Liver (tissue), 7 donors: ENCODE measurements at regions not wholly inside any gene's neighbourhood (a gene's known extent, or its start where the extent isn't known, plus 50 kb on each side); places are given as distances from the start of the nearest gene placed in this dataset.
"Not testable (repeated sequence)": the region's sequence is repeated elsewhere in the genome, so short reads cannot be mapped to it uniquely, and the experiment has no call there.

Experiments used
- DNase-seq: peaks from one replicate; pipeline ENCODE4 v3.0.0-alpha.2; 2017; ENCODE audit warnings: low spot score
- H3K27ac ChIP-seq, 2 donors: one replicate each; pipeline ENCODE4 v1.7.0; 2013; ENCODE audit warnings: inconsistent platforms in 2 of 2, low read length in 2 of 2, control low read depth in 1 of 2, low read depth in 1 of 2, mild to moderate bottlenecking in 1 of 2
- H3K27me3 ChIP-seq, 4 donors: one replicate each; pipeline versions ENCODE4 v1.6.1 to v1.7.0; 2013; ENCODE audit warnings: low read length in 3 of 4, inconsistent platforms in 1 of 4, mild to moderate bottlenecking in 1 of 4, moderate library complexity in 1 of 4; ENCODE audit not compliant: control insufficient read depth in 4 of 4, insufficient read depth in 4 of 4
- H3K36me3 ChIP-seq, 4 donors: one replicate each; pipeline versions ENCODE4 v1.6.1 to v1.7.0; 2013; ENCODE audit warnings: low read length in 3 of 4, mild to moderate bottlenecking in 3 of 4, low read depth in 1 of 4, moderate library complexity in 1 of 4; ENCODE audit not compliant: control insufficient read depth in 4 of 4, insufficient read depth in 3 of 4
- H3K4me1 ChIP-seq, 4 donors: one replicate each; pipeline versions ENCODE4 v1.6.1 to v1.7.0; 2013; ENCODE audit warnings: low read length in 3 of 4, mild to moderate bottlenecking in 3 of 4, moderate library complexity in 1 of 4; ENCODE audit not compliant: control insufficient read depth in 4 of 4, insufficient read depth in 4 of 4
- H3K4me3 ChIP-seq, 3 donors: one replicate each; pipeline versions ENCODE4 v1.6.1 to v1.7.0; 2013; ENCODE audit warnings: low read length in 3 of 3, control low read depth in 1 of 3, low read depth in 1 of 3, mild to moderate bottlenecking in 1 of 3
- H3K9ac ChIP-seq, 2 donors: one replicate each; pipeline ENCODE4 v1.7.0; 2013; ENCODE audit warnings: low read length in 2 of 2, mild to moderate bottlenecking in 2 of 2, moderate library complexity in 2 of 2, control low read depth in 1 of 2, low read depth in 1 of 2
- H3K9me3 ChIP-seq, 4 donors: one replicate each; pipeline versions ENCODE4 v1.6.1 to v1.7.0; 2013; ENCODE audit warnings: low read length in 3 of 4; ENCODE audit not compliant: control insufficient read depth in 4 of 4
- EGR1 ChIP-seq, 2 donors: IDR thresholded peaks; 2 replicates each; pipeline ENCODE4 v1.6.1; 2016 to 2018; ENCODE audit warnings: antibody characterized with exemption in 2 of 2, low read depth in 2 of 2
- FOXA2 ChIP-seq: IDR thresholded peaks from 2 replicates; pipeline ENCODE4 v1.6.1; 2016; ENCODE audit warnings: antibody characterized with exemption
- HNF4A ChIP-seq, 2 donors: conservative IDR thresholded peaks; 2 replicates each; pipeline ENCODE4 v1.6.1; 2016; ENCODE audit warnings: antibody characterized with exemption in 2 of 2, mild to moderate bottlenecking in 2 of 2
- JUND ChIP-seq, 2 donors: IDR thresholded peaks; 2 replicates each; pipeline ENCODE4 v1.6.1; 2016; ENCODE audit warnings: antibody characterized with exemption in 2 of 2
- NR2F2 ChIP-seq: IDR thresholded peaks from 2 replicates; pipeline ENCODE4 v1.6.1; 2016; ENCODE audit warnings: antibody characterized with exemption
- RAD21 ChIP-seq, 2 donors: IDR thresholded peaks; 2 replicates each; pipeline ENCODE4 v1.6.1; 2016; ENCODE audit warnings: antibody characterized with exemption in 2 of 2, mild to moderate bottlenecking in 2 of 2
- REST ChIP-seq: IDR thresholded peaks from 2 replicates; pipeline ENCODE4 v1.6.1; 2016; ENCODE audit warnings: antibody characterized with exemption, mild to moderate bottlenecking
- WGBS: extraction: QIAGEN DNeasy Blood & Tissue Kit; methylation state at CpG from one replicate; pipeline ENCODE4 v1.1.7; 2013; 5-methylcytosine and 5-hydroxymethylcytosine counted together
- donor health status: healthy.
- donor health status: healthy.
- donor health status: healthy.
- donor health status: healthy.

- TF ChIP-seq REST, result no peak
- TF ChIP-seq HNF4A (conservative IDR thresholded peaks at IDR 0.05), result no peak
- no peak for TF ChIP-seq RAD21 (IDR thresholded peaks at IDR 0.05)
Measured at GRCh38 chr12:33044447-33044846, 147.9 kb upstream of the PKP2 start (continued).

GRCh38 chr12:33041562-33041961, 145.0 kb upstream of the PKP2 start:
- H3K9me3 ChIP-seq, result peaks cover 0 to 8% (median 0%) of the 10 kb centered on the region in 4 donors
- TF ChIP-seq NR2F2, result no peak
- TF ChIP-seq FOXA2, result no peak
- TF ChIP-seq EGR1 (IDR thresholded peaks at IDR 0.05; ENCODE audit: low read depth in 2 of 2), result no peak
- H3K4me1 ChIP-seq, result no peaks in the 10 kb centered on the region
- no peak for DNase-seq
- no peak overlapping the region for H3K27ac ChIP-seq
- 75% methylated on average over 3 of the region's 3 CpGs for WGBS
- peaks cover 0 to 3% (median 0%) of the 10 kb centered on the region in 4 donors for H3K27me3 ChIP-seq
- no peaks in the 10 kb centered on the region for H3K36me3 ChIP-seq
- no peak overlapping the region for H3K9ac ChIP-seq
- H3K4me3 ChIP-seq, result no peak overlapping the region

- H3K27ac ChIP-seq, H3K9ac ChIP-seq, H3K27me3 ChIP-seq, H3K4me3 ChIP-seq, H3K36me3 ChIP-seq, DNase-seq, H3K4me1 ChIP-seq, H3K9me3 ChIP-seq: not testable (repeated sequence)
- 94% methylated on average over 19 of the region's 19 CpGs for WGBS
Measured at GRCh38 chr12:33033999-33034398, 137.4 kb upstream of the PKP2 start.

GRCh38 chr12:33026791-33027190, 130.2 kb upstream of the PKP2 start:
- no peak overlapping the region for H3K9ac ChIP-seq
- H3K27me3 ChIP-seq, result no peaks in the 10 kb centered on the region
- H3K36me3 ChIP-seq, result no peaks in the 10 kb centered on the region
- no peak for TF ChIP-seq JUND (IDR thresholded peaks at IDR 0.05)
- no peaks in the 10 kb centered on the region for H3K9me3 ChIP-seq
- H3K4me1 ChIP-seq, result no peaks in the 10 kb centered on the region
- H3K4me3 ChIP-seq, result no peak overlapping the region
- DNase-seq, result no peak
- H3K27ac ChIP-seq, result no peak overlapping the region

GRCh38 chr12:33022724-33023123, 126.1 kb upstream of the PKP2 start:
- H3K27ac ChIP-seq, H3K9ac ChIP-seq, DNase-seq, H3K27me3 ChIP-seq, H3K4me3 ChIP-seq, H3K4me1 ChIP-seq, H3K9me3 ChIP-seq, H3K36me3 ChIP-seq: not testable (repeated sequence)
- WGBS, result 85% methylated on average over 20 of the region's 20 CpGs

- H3K36me3 ChIP-seq, H3K27ac ChIP-seq, H3K9me3 ChIP-seq, DNase-seq, H3K27me3 ChIP-seq, H3K4me3 ChIP-seq, H3K4me1 ChIP-seq, H3K9ac ChIP-seq: not testable (repeated sequence)
- WGBS, result 63% methylated on average over 2 of the region's 2 CpGs
Measured at GRCh38 chr12:33017029-33017428, 120.5 kb upstream of the PKP2 start.
